ENCODE measurements at regions not wholly inside any gene's neighbourhood (a gene's known extent, or its start where the extent isn't known, plus 50 kb on each side); places are given as distances from the start of the nearest gene placed in this dataset.

DNA sequence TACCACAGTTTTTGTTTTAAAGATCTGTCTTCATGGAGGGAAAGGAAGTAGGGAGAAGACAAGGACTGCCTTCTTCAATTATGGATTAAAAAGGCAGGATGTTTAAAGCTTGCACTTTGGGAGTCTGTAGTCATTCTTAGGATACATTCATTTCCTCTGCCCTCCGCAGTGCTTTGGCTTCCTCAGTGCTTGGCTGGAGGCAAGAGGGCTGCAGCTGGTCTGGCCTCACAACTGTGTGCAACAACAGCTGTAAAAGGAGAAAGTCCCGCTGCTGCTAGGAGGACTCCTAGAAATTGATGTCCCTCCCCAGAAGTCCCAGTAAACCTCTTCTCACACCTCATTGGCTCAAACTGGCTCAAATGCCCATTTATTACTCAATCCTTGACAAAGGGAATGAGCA, 54.4 kb upstream of the PPP2R3A start:
- TF ChIP-seq POLR2A (IDR thresholded peaks at IDR 0.05): no peak
- TF ChIP-seq, protein P1, sequence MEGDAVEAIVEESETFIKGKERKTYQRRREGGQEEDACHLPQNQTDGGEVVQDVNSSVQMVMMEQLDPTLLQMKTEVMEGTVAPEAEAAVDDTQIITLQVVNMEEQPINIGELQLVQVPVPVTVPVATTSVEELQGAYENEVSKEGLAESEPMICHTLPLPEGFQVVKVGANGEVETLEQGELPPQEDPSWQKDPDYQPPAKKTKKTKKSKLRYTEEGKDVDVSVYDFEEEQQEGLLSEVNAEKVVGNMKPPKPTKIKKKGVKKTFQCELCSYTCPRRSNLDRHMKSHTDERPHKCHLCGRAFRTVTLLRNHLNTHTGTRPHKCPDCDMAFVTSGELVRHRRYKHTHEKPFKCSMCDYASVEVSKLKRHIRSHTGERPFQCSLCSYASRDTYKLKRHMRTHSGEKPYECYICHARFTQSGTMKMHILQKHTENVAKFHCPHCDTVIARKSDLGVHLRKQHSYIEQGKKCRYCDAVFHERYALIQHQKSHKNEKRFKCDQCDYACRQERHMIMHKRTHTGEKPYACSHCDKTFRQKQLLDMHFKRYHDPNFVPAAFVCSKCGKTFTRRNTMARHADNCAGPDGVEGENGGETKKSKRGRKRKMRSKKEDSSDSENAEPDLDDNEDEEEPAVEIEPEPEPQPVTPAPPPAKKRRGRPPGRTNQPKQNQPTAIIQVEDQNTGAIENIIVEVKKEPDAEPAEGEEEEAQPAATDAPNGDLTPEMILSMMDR (IDR thresholded peaks at IDR 0.05): no peak
